ENCODE measurements at regions not wholly inside any gene's neighbourhood (a gene's known extent, or its start where the extent isn't known, plus 50 kb on each side); places are given as distances from the start of the nearest gene placed in this dataset.

DNA sequence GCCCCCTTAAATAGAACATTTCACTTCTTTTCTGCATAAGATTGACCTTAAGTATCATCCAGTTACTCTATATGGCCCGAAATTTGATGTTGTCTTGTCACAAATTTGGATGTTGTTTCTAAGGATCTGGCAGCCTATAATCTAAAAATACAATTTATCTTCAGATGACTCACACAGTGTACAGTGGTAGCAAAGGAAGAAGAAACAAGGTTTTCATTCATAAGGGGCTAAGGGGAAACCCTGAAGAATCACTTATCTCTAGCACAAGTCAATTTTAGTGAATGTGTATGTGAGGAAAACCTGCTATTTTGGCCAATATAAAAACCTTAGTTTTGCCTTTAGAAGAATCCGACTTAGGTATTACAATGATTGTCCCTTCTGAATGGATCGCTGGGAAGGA lies 606.3 kb upstream of the LRFN5 start:
- Histone ChIP-seq H3K4me1 (no peaks in the 10 kb centered on the region), H3K4me3 (no peak overlapping the region), H3K9me3 (no peaks in the 10 kb centered on the region), H3K27me3 (no peaks in the 10 kb centered on the region), H3K27ac (no peak overlapping the region), H3K36me3 (no peaks in the 10 kb centered on the region)
- no peak for FAIRE-seq
- 47 to 54% methylated on average over 3 of the region's 3 CpGs for WGBS, 2 donors
- intact Hi-C loops (cut with DNase I): no loop called here
- TF ChIP-seq, protein P1, sequence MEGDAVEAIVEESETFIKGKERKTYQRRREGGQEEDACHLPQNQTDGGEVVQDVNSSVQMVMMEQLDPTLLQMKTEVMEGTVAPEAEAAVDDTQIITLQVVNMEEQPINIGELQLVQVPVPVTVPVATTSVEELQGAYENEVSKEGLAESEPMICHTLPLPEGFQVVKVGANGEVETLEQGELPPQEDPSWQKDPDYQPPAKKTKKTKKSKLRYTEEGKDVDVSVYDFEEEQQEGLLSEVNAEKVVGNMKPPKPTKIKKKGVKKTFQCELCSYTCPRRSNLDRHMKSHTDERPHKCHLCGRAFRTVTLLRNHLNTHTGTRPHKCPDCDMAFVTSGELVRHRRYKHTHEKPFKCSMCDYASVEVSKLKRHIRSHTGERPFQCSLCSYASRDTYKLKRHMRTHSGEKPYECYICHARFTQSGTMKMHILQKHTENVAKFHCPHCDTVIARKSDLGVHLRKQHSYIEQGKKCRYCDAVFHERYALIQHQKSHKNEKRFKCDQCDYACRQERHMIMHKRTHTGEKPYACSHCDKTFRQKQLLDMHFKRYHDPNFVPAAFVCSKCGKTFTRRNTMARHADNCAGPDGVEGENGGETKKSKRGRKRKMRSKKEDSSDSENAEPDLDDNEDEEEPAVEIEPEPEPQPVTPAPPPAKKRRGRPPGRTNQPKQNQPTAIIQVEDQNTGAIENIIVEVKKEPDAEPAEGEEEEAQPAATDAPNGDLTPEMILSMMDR (IDR thresholded peaks at IDR 0.05): no peak
- ATAC-seq: no peak
- DNase-seq: no peak

DNA sequence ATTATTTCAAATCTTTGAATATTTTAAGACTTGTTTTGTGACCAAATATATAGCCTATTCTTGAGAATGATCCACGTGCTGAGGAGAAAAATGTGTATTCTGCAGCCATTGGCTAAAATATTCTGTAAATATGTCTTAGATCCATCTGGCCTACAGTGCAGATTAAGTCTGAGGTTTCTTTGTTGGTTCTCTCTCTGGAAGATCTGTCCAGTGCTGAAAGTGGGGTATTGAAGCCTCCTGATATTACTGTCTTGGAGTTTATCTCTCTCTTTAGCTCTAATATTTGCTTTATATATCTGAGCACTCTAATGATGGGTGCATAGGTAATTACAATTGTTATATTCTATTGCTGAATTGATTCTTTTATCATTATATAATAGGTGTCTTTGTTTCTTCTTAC lies 617.4 kb upstream of the LRFN5 start:
- Histone ChIP-seq H3K9me3 (no peaks in the 10 kb centered on the region), H3K27me3 (no peaks in the 10 kb centered on the region), H3K27ac (no peak overlapping the region), H3K36me3 (no peaks in the 10 kb centered on the region), H3K4me1 (no peaks in the 10 kb centered on the region), H3K4me3 (no peak overlapping the region)
- 15 to 20% methylated on average over 1 of the region's 1 CpG for WGBS, 2 donors
- DNase-seq (no peak), ATAC-seq (no peak), FAIRE-seq (no peak)
- intact Hi-C loops (cut with DNase I): no loop called here
- TF ChIP-seq, protein P1 (IDR thresholded peaks at IDR 0.05): no peak

GRCh38 chr14:40987481-40987880 lies 619.2 kb upstream of the LRFN5 start:
- Histone ChIP-seq H3K4me1 (no peaks in the 10 kb centered on the region), H3K4me3 (no peak overlapping the region), H3K9me3 (no peaks in the 10 kb centered on the region), H3K36me3 (no peaks in the 10 kb centered on the region), H3K27ac (no peak overlapping the region), H3K27me3 (no peaks in the 10 kb centered on the region)
- TF ChIP-seq, protein P1 (IDR thresholded peaks at IDR 0.05): no peak
- intact Hi-C loops (cut with DNase I): no loop called here
- ATAC-seq (no peak), FAIRE-seq (no peak), DNase-seq (no peak)
- WGBS, 2 donors: 51 to 68% methylated on average over 3 of the region's 3 CpGs

DNA sequence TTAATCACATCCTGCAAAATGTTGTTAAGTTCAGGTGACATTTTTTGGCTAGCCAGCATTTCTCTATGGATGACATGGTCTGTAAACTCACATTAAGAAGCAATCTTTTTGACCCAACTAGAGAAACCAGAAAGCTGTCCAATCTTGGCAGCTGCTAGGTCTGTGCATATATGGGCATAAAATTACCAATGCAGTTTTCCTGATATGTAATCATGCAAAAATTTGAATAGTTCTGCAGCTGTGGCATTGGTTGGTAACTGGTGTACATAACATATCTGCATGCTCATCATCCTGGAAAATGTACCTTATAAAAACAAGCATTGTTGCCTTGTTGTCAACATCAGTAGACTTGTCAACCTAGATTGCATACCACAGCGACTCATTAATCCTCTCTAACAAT lies 620.0 kb upstream of the LRFN5 start:
- Histone ChIP-seq H3K4me3 (no peak overlapping the region), H3K27ac (no peak overlapping the region), H3K4me1 (no peaks in the 10 kb centered on the region), H3K36me3 (no peaks in the 10 kb centered on the region), H3K9me3 (no peaks in the 10 kb centered on the region), H3K27me3 (no peaks in the 10 kb centered on the region)
- intact Hi-C loops (cut with DNase I): no loop called here
- DNase-seq (no peak), FAIRE-seq (no peak), ATAC-seq (no peak)
- 45 to 65% methylated on average over 1 of the region's 1 CpG for WGBS, 2 donors
- TF ChIP-seq, protein P1 (IDR thresholded peaks at IDR 0.05): no peak

GRCh38 chr14:40985584-40985983 lies 621.1 kb upstream of the LRFN5 start:
- FAIRE-seq (no peak), ATAC-seq (no peak), DNase-seq (no peak)
- Histone ChIP-seq H3K36me3 (no peaks in the 10 kb centered on the region), H3K27ac (no peak overlapping the region), H3K27me3 (no peaks in the 10 kb centered on the region), H3K4me1 (no peaks in the 10 kb centered on the region), H3K9me3 (no peaks in the 10 kb centered on the region), H3K4me3 (no peak overlapping the region)
- TF ChIP-seq, protein P1 (IDR thresholded peaks at IDR 0.05): no peak
- 26 to 36% methylated on average over 4 of the region's 4 CpGs for WGBS, 2 donors
- intact Hi-C loops (cut with DNase I): no loop called here

Data from pancreas (tissue), 10 donors.